ENCODE measurements at regions not wholly inside any gene's neighbourhood (a gene's known extent, or its start where the extent isn't known, plus 50 kb on each side); places are given as distances from the start of the nearest gene placed in this dataset.

DNA sequence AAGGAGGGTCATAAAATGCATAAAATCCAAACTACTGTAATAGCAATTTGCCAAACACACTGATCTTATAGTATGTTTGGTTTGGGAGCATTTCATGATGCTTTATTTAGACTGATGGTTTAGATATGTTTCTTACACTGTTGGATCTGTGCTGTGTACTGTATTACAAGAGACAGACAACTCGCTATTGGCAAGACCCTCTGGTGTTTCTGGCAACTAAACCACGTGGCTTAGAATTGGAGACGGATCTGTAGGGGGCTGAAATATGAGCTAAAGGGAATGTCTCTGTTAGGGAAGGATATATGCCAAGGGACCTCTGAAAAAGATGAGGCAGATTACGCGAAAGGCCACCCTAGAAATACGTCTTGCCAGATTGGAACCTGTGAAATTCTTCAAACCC lies 208.7 kb downstream of the BARX2 start:
- TF ChIP-seq, protein P1, sequence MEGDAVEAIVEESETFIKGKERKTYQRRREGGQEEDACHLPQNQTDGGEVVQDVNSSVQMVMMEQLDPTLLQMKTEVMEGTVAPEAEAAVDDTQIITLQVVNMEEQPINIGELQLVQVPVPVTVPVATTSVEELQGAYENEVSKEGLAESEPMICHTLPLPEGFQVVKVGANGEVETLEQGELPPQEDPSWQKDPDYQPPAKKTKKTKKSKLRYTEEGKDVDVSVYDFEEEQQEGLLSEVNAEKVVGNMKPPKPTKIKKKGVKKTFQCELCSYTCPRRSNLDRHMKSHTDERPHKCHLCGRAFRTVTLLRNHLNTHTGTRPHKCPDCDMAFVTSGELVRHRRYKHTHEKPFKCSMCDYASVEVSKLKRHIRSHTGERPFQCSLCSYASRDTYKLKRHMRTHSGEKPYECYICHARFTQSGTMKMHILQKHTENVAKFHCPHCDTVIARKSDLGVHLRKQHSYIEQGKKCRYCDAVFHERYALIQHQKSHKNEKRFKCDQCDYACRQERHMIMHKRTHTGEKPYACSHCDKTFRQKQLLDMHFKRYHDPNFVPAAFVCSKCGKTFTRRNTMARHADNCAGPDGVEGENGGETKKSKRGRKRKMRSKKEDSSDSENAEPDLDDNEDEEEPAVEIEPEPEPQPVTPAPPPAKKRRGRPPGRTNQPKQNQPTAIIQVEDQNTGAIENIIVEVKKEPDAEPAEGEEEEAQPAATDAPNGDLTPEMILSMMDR (conservative IDR thresholded peaks at IDR 0.05; ENCODE audit: control insufficient read depth, insufficient read depth, low read depth, low read length): no peak
- no peak overlapping the region for H3K4me3 ChIP-seq (ENCODE audit: control insufficient read depth, low read depth, low read length)
- no peak for DNase-seq (ENCODE audit: low read depth)

DNA sequence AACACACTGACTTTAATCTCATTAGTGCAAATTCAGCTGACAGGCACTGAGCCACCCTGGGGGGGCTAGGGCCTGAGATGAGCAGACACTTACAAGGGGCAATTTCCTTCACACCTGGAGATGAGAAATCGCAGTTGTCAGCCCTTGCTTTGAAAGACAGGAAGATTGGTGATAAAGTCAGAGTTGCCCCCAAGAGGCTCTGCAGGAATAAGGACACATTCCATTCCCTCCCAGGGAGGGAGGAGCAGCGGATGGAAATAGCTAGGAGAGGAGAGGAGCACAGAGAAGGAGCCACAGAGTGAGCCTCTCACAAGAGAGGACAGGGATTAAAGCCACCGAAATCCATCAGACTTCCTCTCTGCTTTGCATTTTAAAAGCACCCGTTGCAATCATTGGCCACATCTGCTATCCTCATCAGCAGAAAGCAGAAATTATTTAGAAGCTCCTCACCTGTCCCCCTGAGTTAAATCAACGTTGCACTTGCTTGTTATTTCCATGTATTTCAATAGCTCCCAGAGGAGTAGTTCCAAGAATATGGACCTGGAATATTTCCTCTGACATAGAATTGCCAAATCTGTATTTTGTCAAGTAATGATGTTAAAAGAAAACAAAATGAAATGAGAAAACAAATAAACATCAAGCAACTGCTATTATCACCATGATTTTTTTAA lies 213.7 kb downstream of the BARX2 start:
- DNase-seq (ENCODE audit: low read depth): no peak
- TF ChIP-seq, protein P1 (conservative IDR thresholded peaks at IDR 0.05; ENCODE audit: control insufficient read depth, insufficient read depth, low read depth, low read length): no peak

DNA sequence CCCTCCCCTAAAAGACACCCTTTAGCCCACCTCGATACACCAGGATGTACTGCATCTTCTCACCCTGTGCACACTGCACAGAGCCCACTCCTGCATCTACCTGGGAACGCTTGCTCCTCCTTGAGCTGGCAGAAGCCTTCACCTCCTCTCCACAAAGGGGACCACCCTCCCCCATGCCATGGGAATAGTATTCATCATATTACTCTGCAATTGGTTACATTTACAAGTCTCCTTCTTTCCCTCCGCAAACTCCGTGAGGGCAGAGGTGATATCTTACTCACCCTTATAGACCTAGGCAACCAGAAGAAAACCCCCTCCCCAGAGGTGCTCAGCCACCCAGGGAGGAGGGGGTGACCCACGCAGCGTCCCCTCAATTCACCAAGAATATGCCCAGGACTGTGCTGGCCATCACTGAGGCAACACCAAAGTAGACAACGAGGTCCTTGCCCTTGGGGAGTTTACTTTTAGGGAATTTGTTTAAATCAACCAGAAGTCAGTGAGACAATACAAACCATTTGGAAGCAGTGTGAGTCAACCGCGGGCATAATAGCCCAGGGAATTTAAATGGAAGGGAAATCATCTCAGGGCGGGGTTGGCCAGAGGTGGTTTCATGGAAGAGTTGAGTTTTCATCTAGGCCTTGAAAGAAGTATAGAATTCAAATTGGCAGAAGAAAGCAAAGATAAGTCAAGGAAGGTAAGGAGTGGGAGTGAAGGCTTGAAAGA lies 214.5 kb downstream of the BARX2 start:
- DNase-seq (ENCODE audit: low read depth): no peak
- no peak overlapping the region for H3K4me3 ChIP-seq (ENCODE audit: control insufficient read depth, low read depth, low read length)
- TF ChIP-seq, protein P1 (conservative IDR thresholded peaks at IDR 0.05; ENCODE audit: control insufficient read depth, insufficient read depth, low read depth, low read length): no peak

More for the DNA sequence above, 213.7 kb downstream of the BARX2 start:
- H3K4me3 ChIP-seq (ENCODE audit: control insufficient read depth, low read depth, low read length): no peak overlapping the region

DNA sequence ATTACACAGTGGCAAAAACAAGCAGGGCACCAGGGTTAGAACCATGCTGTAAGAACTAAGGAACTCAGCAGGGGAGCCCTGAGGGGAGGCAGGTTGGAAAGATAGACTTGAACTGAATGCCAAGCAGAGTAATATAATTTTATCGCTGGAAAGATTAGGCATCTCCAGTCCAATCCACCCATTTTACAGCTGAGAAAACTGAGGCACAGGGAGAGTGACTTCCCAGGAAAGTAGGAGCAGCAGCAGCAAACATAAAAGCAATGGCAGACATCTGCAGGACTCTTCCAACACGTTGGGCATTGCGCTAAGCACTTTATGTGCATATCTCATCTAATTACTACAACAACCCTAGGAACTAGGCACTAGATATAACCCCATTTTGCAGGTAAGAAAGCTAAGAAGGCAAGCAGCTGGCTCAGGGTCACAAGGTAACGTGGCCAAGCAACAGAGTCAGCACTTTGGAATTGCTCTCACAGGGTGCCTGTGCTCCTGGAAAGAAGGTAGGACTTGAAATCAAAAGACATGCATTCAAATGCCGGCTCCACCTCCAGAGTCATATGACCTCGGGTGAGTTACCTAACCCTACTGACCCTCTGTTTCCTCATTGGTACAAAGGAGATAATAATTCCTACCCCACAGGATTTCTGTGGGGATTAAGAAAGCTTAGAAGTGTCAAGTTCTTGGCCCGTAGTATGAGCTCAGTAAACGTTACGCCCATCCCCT lies 215.3 kb downstream of the BARX2 start:
- no peak for DNase-seq (ENCODE audit: low read depth)
- H3K4me3 ChIP-seq (ENCODE audit: control insufficient read depth, low read depth, low read length): no peak overlapping the region
- TF ChIP-seq, protein P1 (conservative IDR thresholded peaks at IDR 0.05; ENCODE audit: control insufficient read depth, insufficient read depth, low read depth, low read length): no peak

DNA sequence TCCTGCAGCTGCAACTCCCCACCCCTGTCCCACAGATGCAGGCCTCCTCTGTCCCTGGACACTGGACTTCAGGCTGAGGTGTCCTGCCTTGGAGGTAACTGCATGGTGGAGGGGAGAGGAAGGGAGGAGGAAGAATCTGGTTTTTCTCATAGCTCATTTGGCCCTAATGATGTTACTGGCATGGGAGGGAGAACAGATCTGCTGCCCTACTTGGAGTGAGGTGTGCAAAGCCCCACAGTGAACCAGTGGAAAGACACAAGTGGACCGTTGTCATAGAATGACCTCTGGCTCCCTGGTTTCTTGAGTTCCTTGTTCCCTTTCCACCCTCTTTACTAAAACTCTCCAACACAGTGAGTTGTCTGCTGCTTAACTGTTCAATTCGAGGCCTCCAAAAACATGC lies 215.9 kb downstream of the BARX2 start:
- no peak for DNase-seq (ENCODE audit: low read depth)
- TF ChIP-seq, protein P1 (conservative IDR thresholded peaks at IDR 0.05; ENCODE audit: control insufficient read depth, insufficient read depth, low read depth, low read length): no peak

DNA sequence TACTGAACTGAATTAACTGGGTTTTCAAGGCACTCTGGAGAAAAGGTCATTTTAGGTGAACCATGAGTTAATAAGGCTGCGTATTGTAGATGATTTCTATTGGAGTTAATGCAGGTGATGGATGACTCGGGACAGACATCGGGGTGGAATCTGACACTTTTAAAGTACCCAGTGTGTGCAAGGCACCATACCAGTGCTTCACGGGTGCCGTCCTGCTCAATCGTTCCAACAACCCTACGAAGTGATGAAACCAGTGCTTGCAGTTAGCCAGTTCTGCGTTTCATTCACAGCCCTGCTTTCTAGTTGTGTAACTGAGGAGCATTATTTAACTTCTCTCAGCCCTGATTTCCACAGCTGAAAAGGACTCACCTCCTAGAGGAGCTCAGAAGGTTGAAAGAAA lies 216.5 kb downstream of the BARX2 start:
- no peak for DNase-seq (ENCODE audit: low read depth)
- TF ChIP-seq, protein P1 (conservative IDR thresholded peaks at IDR 0.05; ENCODE audit: control insufficient read depth, insufficient read depth, low read depth, low read length): no peak
- H3K4me3 ChIP-seq (ENCODE audit: control insufficient read depth, low read depth, low read length): no peak overlapping the region

More for the DNA sequence above, 215.9 kb downstream of the BARX2 start:
- no peak overlapping the region for H3K4me3 ChIP-seq (ENCODE audit: control insufficient read depth, low read depth, low read length)
